SK-N-SH (cell line): ENCODE measurements at regions not wholly inside any gene's neighbourhood (a gene's known extent, or its start where the extent isn't known, plus 50 kb on each side); places are given as distances from the start of the nearest gene placed in this dataset.

ENCODE experiments used
- CTCF ChIA-PET: fragments of 300-600, 350-600 bp; formaldehyde crosslinking; extraction: SDS; loops from one replicate; lab custom pipeline; 2021; lab: Yijun Ruan, JAX
- POLR2A ChIA-PET: fragments of 350-600 bp; sonication (Branson Sonifier 250); formaldehyde crosslinking; extraction: SDS; loops from one replicate; lab custom pipeline; 2020; ENCODE audit warnings: antibody characterized with exemption, inconsistent platforms; lab: Yijun Ruan, JAX
- DNase-seq: peaks from one replicate; pipeline ENCODE4 v3.0.0; 2012
- H2AFZ ChIP-seq: fragments of 200-600 bp; sonication (generic); 2 replicates; pipeline ENCODE4 v1.8.1; 2016; ENCODE audit warnings: antibody characterized with exemption, mild to moderate bottlenecking, low read depth
- H3F3A ChIP-seq: fragments of 200-600 bp; sonication (generic); replicated peaks from 2 replicates; pipeline ENCODE3; 2016; ENCODE audit warnings: antibody characterized with exemption, mild to moderate bottlenecking; ENCODE audit not compliant: insufficient read depth
- H3K27ac ChIP-seq, 2 experiments: fragments of 200-500 bp in 1 of 2; fragments of 200-600 bp in 1 of 2; sonication (Bioruptor generic) in 1 of 2; sonication (generic), shearing (Covaris generic) in 1 of 2; 2 replicates each; pipeline versions ENCODE4 v1.5.1 to v1.6.1; 2014 to 2016; ENCODE audit warnings: low read depth in 2 of 2, inconsistent platforms in 1 of 2, low read length in 1 of 2, mild to moderate bottlenecking in 1 of 2, mixed read lengths in 1 of 2
- H3K27me3 ChIP-seq: fragments of 200-600 bp; sonication (generic), shearing (Covaris generic); 2 replicates; pipeline ENCODE4 v1.6.1; 2016; ENCODE audit warnings: mixed run types; ENCODE audit not compliant: insufficient read depth
- H3K36me3 ChIP-seq, 2 experiments: fragments of 200-500 bp in 1 of 2; fragments of 200-600 bp in 1 of 2; sonication (Bioruptor generic) in 1 of 2; sonication (generic) in 1 of 2; replicated peaks in 1 of 2; 2 replicates each; pipeline versions ENCODE3 to v1.5.1; 2014 to 2016; ENCODE audit warnings: low read length in 1 of 2, mild to moderate bottlenecking in 1 of 2; ENCODE audit not compliant: insufficient read depth in 2 of 2, control insufficient read depth in 1 of 2
- H3K4me1 ChIP-seq, 2 experiments: fragments of 200-500 bp in 1 of 2; fragments of 200-600 bp in 1 of 2; sonication (Bioruptor generic) in 1 of 2; sonication (generic), shearing (Covaris generic) in 1 of 2; 2 replicates each; pipeline versions ENCODE4 v1.5.1 to v1.6.1; 2014 to 2016; ENCODE audit warnings: low read depth in 1 of 2, low read length in 1 of 2, mixed run types in 1 of 2; ENCODE audit not compliant: insufficient read depth in 2 of 2, control insufficient read depth in 1 of 2
- H3K4me2 ChIP-seq: fragments of 200-600 bp; sonication (generic), shearing (Covaris generic); 2 replicates; pipeline ENCODE4 v1.6.1; 2017; ENCODE audit warnings: mixed run types
- H3K4me3 ChIP-seq, 2 experiments: fragments of 200-500 bp in 1 of 2; fragments of 200-600 bp in 1 of 2; sonication (Bioruptor generic) in 1 of 2; sonication (generic), shearing (Covaris generic) in 1 of 2; 2 replicates each; pipeline versions ENCODE4 v1.5.1 to v1.8.1; 2014 to 2016; ENCODE audit warnings: low read depth in 2 of 2, inconsistent platforms in 1 of 2, low read length in 1 of 2, mild to moderate bottlenecking in 1 of 2, mixed read lengths in 1 of 2, moderate library complexity in 1 of 2
- H3K79me2 ChIP-seq: fragments of 200-600 bp; sonication (generic); 2 replicates; pipeline ENCODE4 v1.8.1; 2017; ENCODE audit warnings: mild to moderate bottlenecking; ENCODE audit not compliant: insufficient read depth
- H3K9ac ChIP-seq: fragments of 200-600 bp; sonication (generic); 2 replicates; pipeline ENCODE4 v1.6.1; 2017; ENCODE audit warnings: mixed run types
- H3K9me2 ChIP-seq: fragments of 200-600 bp; sonication (generic); 2 replicates; pipeline ENCODE4 v1.6.1; 2017; ENCODE audit warnings: mixed run types
- H3K9me3 ChIP-seq: fragments of 200-600 bp; sonication (generic); 2 replicates; pipeline ENCODE4 v1.6.1; 2017; ENCODE audit warnings: mixed run types, mild to moderate bottlenecking, moderate library complexity
- H4K20me1 ChIP-seq: fragments of 200-600 bp; sonication (generic); 2 replicates; pipeline ENCODE4 v1.6.1; 2017; ENCODE audit warnings: mild to moderate bottlenecking, mixed run types; ENCODE audit not compliant: insufficient read depth
- ELF1 ChIP-seq: IDR thresholded peaks from 2 replicates; pipeline ENCODE4 v1.4.0; 2012
- EP300 ChIP-seq, 2 experiments: IDR thresholded peaks; 2 replicates each; pipeline versions ENCODE4 v1.4.0 to v1.6.1; 2012; ENCODE audit warnings: borderline replicate concordance in 1 of 2, low read depth in 1 of 2, low read length in 1 of 2
- EZH2phosphoT487 ChIP-seq: fragments of 200-600 bp; sonication (generic); IDR thresholded peaks from 2 replicates; pipeline ENCODE4 v1.6.1; 2017; ENCODE audit warnings: low read depth, mixed run types, mild to moderate bottlenecking, antibody characterized with exemption, moderate library complexity, borderline replicate concordance
- FOSL2 ChIP-seq: IDR thresholded peaks from 2 replicates; pipeline ENCODE4 v1.4.0; 2012; ENCODE audit warnings: low read depth, mild to moderate bottlenecking, moderate library complexity, borderline replicate concordance
- FOXM1 ChIP-seq: IDR thresholded peaks from 2 replicates; pipeline ENCODE4 v1.4.0; 2012; ENCODE audit warnings: low read depth, mild to moderate bottlenecking
- GABPA ChIP-seq: IDR thresholded peaks from 2 replicates; pipeline ENCODE4 v1.4.0; 2012; ENCODE audit warnings: low read depth, mild to moderate bottlenecking
- JUND ChIP-seq: IDR thresholded peaks from 2 replicates; pipeline ENCODE4 v1.4.0; 2012
- NRF1 ChIP-seq: IDR thresholded peaks from 2 replicates; pipeline ENCODE4 v1.6.1; 2012; ENCODE audit warnings: low read depth, mild to moderate bottlenecking, low read length
- RCOR1 ChIP-seq: fragments of 150-350 bp; IDR thresholded peaks from 2 replicates; pipeline ENCODE4 v1.6.1; 2017; ENCODE audit warnings: antibody characterized with exemption, low read length
- RXRA ChIP-seq: IDR thresholded peaks from 2 replicates; pipeline ENCODE4 v1.4.0; 2012; ENCODE audit warnings: low read depth, mild to moderate bottlenecking, borderline replicate concordance
- SIN3A ChIP-seq: IDR thresholded peaks from 2 replicates; pipeline ENCODE4 v1.6.1; 2012; ENCODE audit warnings: low read depth, mild to moderate bottlenecking, low read length, moderate library complexity, borderline replicate concordance
- SMC3 ChIP-seq: IDR thresholded peaks from 2 replicates; pipeline ENCODE4 v1.6.1; 2012; ENCODE audit warnings: low read depth, low read length, improper control_type of control experiment
- YY1 ChIP-seq: IDR thresholded peaks from 2 replicates; pipeline ENCODE4 v1.4.0; 2012; ENCODE audit warnings: low read depth, mild to moderate bottlenecking
- WGBS: methylation state at CpG from one replicate; pipeline ENCODE4 v1.1.6; 2017; ENCODE audit warnings: low lambda C conversion rate; 5-methylcytosine and 5-hydroxymethylcytosine counted together
- TF ChIP-seq, protein P1 (sequence below): IDR thresholded peaks from 2 replicates; pipeline ENCODE4 v1.4.0; 2012; ENCODE audit warnings: low read depth
- TF ChIP-seq, protein P2 (sequence below): IDR thresholded peaks from 2 replicates; pipeline ENCODE4 v1.4.0; 2012; ENCODE audit warnings: low read depth, borderline replicate concordance
- TF ChIP-seq, protein P3 (sequence below): IDR thresholded peaks from 2 replicates; pipeline ENCODE4 v1.4.0; 2012; ENCODE audit warnings: low read depth, borderline replicate concordance

DNA sequence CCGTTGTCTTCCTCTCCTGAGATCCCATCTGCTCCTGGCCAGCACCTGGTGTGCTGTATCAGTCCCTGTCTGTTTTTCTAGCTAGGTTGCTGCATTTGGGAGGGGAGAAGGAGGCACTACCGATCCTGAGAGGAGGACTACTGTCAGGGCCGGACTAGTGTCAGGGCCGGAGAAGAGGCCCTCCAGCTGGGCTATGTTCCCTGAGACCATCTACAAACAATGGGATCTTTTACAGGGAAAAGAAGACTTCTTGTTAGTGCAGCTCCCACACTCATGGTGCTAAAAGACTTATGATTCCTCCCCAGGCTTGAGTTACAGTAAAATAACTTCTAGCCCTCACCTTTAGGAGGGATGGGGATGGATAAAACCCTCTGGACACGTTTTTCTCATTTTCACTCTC is 141.0 kb upstream of the TNR start:
- H3F3A ChIP-seq = no peaks in the 10 kb centered on the region
- H3K9ac ChIP-seq = no peak overlapping the region
- peaks cover 0 to 20% of the 10 kb centered on the region in 2 experiments; a peak in 1 of 4 replicates for H3K4me1 ChIP-seq
- H3K9me2 ChIP-seq = no peaks in the 10 kb centered on the region
- no peak overlapping the region for H3K4me2 ChIP-seq
- WGBS = 42% methylated on average over 5 of the region's 5 CpGs
- no peaks in the 10 kb centered on the region for H3K9me3 ChIP-seq
- ChIA-PET CTCF (interaction anchor here (1.0 to 8.3 kb wide), 3 partner anchors 509 to 733 kb away, joined by 3 to 91 read pairs (median 4); no protein-coding TSS in a partner anchor), POLR2A (no interaction called here)
- no peaks in the 10 kb centered on the region for H4K20me1 ChIP-seq
- H3K79me2 ChIP-seq = no peaks in the 10 kb centered on the region
- no peaks in the 10 kb centered on the region for H3K27me3 ChIP-seq
- H3K4me3 ChIP-seq = no peak overlapping the region
- no peak for DNase-seq
- no peaks in the 10 kb centered on the region for H3K36me3 ChIP-seq
- no peak overlapping the region for H2AFZ ChIP-seq
- TF ChIP-seq JUND (no peak), RCOR1 (no peak), EP300 (IDR thresholded peaks at IDR 0.05; ENCODE audit: borderline replicate concordance in 1 of 2, low read depth in 1 of 2, low read length in 1 of 2) (no peak), EZH2phosphoT487 (no peak), NRF1 (no peak), YY1 (no peak), FOSL2 (no peak), GABPA (no peak), FOXM1 (no peak), SMC3 (no peak), RXRA (no peak), SIN3A (no peak)
- TF ChIP-seq, protein P1, sequence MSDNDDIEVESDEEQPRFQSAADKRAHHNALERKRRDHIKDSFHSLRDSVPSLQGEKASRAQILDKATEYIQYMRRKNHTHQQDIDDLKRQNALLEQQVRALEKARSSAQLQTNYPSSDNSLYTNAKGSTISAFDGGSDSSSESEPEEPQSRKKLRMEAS = no peak
- TF ChIP-seq, protein P2, sequence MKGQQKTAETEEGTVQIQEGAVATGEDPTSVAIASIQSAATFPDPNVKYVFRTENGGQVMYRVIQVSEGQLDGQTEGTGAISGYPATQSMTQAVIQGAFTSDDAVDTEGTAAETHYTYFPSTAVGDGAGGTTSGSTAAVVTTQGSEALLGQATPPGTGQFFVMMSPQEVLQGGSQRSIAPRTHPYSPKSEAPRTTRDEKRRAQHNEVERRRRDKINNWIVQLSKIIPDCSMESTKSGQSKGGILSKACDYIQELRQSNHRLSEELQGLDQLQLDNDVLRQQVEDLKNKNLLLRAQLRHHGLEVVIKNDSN = no peak
- TF ChIP-seq, all 33 proteins: peak for 0
- no peak overlapping the region for H3K27ac ChIP-seq

DNA sequence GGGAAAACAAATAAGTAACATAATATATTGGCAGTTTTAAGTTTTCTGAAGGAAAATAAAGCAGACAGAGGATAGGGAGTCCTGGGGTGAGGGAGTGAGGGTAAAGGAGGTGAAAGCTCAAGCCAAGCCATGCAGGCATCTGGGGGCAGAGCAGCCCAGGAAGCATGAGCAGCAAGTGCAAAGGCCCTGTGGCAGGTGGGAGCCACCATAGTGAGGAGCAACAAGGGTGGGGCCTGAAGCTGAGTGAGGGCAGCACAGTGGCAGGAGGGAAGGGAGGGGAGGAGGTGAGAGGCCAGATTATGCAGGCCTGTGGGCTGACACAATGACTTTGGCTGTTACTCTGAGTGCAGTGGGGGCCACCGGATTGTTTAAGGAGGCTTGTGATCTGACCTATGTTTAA is 138.8 kb upstream of the TNR start:
- 89% methylated on average over 1 of the region's 1 CpG for WGBS
- POLR2A ChIA-PET = no interaction called here
- TF ChIP-seq ELF1 = no peak
- TF ChIP-seq, protein P3, sequence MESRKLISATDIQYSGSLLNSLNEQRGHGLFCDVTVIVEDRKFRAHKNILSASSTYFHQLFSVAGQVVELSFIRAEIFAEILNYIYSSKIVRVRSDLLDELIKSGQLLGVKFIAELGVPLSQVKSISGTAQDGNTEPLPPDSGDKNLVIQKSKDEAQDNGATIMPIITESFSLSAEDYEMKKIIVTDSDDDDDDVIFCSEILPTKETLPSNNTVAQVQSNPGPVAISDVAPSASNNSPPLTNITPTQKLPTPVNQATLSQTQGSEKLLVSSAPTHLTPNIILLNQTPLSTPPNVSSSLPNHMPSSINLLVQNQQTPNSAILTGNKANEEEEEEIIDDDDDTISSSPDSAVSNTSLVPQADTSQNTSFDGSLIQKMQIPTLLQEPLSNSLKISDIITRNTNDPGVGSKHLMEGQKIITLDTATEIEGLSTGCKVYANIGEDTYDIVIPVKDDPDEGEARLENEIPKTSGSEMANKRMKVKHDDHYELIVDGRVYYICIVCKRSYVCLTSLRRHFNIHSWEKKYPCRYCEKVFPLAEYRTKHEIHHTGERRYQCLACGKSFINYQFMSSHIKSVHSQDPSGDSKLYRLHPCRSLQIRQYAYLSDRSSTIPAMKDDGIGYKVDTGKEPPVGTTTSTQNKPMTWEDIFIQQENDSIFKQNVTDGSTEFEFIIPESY = no peak
- Histone ChIP-seq H3K9me2 (no peaks in the 10 kb centered on the region), H3K4me3 (no peak overlapping the region), H3K27me3 (no peaks in the 10 kb centered on the region), H3K4me1 (peaks cover 0 to 20% of the 10 kb centered on the region in 2 experiments; a peak in 1 of 4 replicates), H3F3A (no peaks in the 10 kb centered on the region), H3K27ac (peak overlapping the region in 1 of 2 experiments; percentile 76; a peak in 1 of 4 replicates), H4K20me1 (no peaks in the 10 kb centered on the region), H3K4me2 (no peak overlapping the region), H3K9me3 (no peaks in the 10 kb centered on the region), H3K36me3 (no peaks in the 10 kb centered on the region), H3K79me2 (no peaks in the 10 kb centered on the region), H3K9ac (no peak overlapping the region), H2AFZ (no peak overlapping the region)
- no peak for DNase-seq
- CTCF ChIA-PET = interaction anchor here (1.6 to 8.3 kb wide), 2 partner anchors 169 to 506 kb away, joined by 4 to 91 read pairs; no protein-coding TSS in a partner anchor
